GM23338 (cell line): ENCODE measurements at regions not wholly inside any gene's neighbourhood (a gene's known extent, or its start where the extent isn't known, plus 50 kb on each side); places are given as distances from the start of the nearest gene placed in this dataset.

Source experiments
- ATAC-seq: fragments of 200-7000 bp; cut with Tn5 transposase; 3 replicates; pipeline ENCODE4 v1.9.1; 2020
- DNase-seq: peaks from one replicate; pipeline ENCODE4 v3.0.0-alpha.2; 2015; ENCODE audit warnings: low spot score
- H2AFZ ChIP-seq: fragments of 200-600 bp; sonication (generic); 2 replicates; pipeline ENCODE4 v1.8.0; 2016; ENCODE audit warnings: antibody characterized with exemption, mild to moderate bottlenecking, moderate library complexity
- H3F3A ChIP-seq: fragments of 200-600 bp; sonication (generic); replicated peaks from 2 replicates; pipeline ENCODE4 v1.8.0; 2017; ENCODE audit warnings: antibody characterized with exemption, mixed run types, low read depth
- H3K27ac ChIP-seq: fragments of 200-600 bp; sonication (generic); 2 replicates; pipeline ENCODE4 v1.6.1; 2016; ENCODE audit warnings: low read depth
- H3K27me3 ChIP-seq: fragments of 200-600 bp; sonication (generic); 2 replicates; pipeline ENCODE4 v1.8.0; 2016; ENCODE audit warnings: mild to moderate bottlenecking, mixed run types, moderate library complexity; ENCODE audit not compliant: insufficient read depth
- H3K36me3 ChIP-seq: fragments of 200-600 bp; sonication (generic); 2 replicates; pipeline ENCODE4 v1.8.0; 2016; ENCODE audit warnings: mild to moderate bottlenecking; ENCODE audit not compliant: insufficient read depth
- H3K4me1 ChIP-seq: fragments of 200-600 bp; sonication (generic); 2 replicates; pipeline ENCODE4 v1.8.0; 2016; ENCODE audit warnings: mild to moderate bottlenecking, moderate library complexity; ENCODE audit not compliant: insufficient read depth
- H3K4me2 ChIP-seq: fragments of 200-600 bp; sonication (generic); 2 replicates; pipeline ENCODE4 v1.7.1; 2017; ENCODE audit warnings: mixed run types
- H3K4me3 ChIP-seq: fragments of 200-600 bp; sonication (generic); 2 replicates; pipeline ENCODE4 v1.6.1; 2016; ENCODE audit warnings: mixed run types
- H3K79me2 ChIP-seq: fragments of 200-600 bp; sonication (generic); replicated peaks from 2 replicates; pipeline ENCODE4 v1.8.0; 2017; ENCODE audit warnings: mild to moderate bottlenecking; ENCODE audit not compliant: insufficient read depth
- H3K9me2 ChIP-seq: fragments of 200-600 bp; sonication (generic); 2 replicates; pipeline ENCODE4 v1.8.0; 2017; ENCODE audit not compliant: insufficient read depth
- H4K20me1 ChIP-seq: fragments of 200-600 bp; sonication (generic); replicated peaks from 2 replicates; pipeline ENCODE4 v1.8.0; 2017; ENCODE audit warnings: mild to moderate bottlenecking; ENCODE audit not compliant: insufficient read depth
- H3K27ac Mint-ChIP-seq: 2 replicates; pipeline ENCODE4 v1.8.0; 2020; ENCODE audit warnings: inconsistent platforms, mild to moderate bottlenecking, moderate library complexity, mixed read lengths
- H3K27me3 Mint-ChIP-seq: 3 replicates; pipeline ENCODE4 v1.8.0; 2022; ENCODE audit warnings: low read depth, mild to moderate bottlenecking, moderate library complexity, mixed read lengths, inconsistent platforms; ENCODE audit not compliant: insufficient read depth, poor library complexity
- H3K36me3 Mint-ChIP-seq: 3 replicates; pipeline ENCODE4 v1.8.0; 2021; ENCODE audit warnings: low read depth, mild to moderate bottlenecking, inconsistent platforms, moderate library complexity, mixed read lengths
- H3K4me1 Mint-ChIP-seq: 3 replicates; pipeline ENCODE4 v1.8.0; 2020; ENCODE audit warnings: mild to moderate bottlenecking, inconsistent platforms, mixed read lengths
- H3K4me3 Mint-ChIP-seq: 3 replicates; pipeline ENCODE4 v1.8.0; 2021; ENCODE audit warnings: moderate library complexity, mild to moderate bottlenecking, inconsistent platforms, mixed read lengths
- H3K9me3 Mint-ChIP-seq: 3 replicates; pipeline ENCODE4 v1.8.0; 2020; ENCODE audit warnings: moderate library complexity, mild to moderate bottlenecking, inconsistent platforms, mixed read lengths
- CREB1 ChIP-seq: fragments of 250-450 bp; sonication (Bioruptor Pico); IDR thresholded peaks from 2 replicates; pipeline ENCODE4 v1.5.0; 2020; ENCODE audit warnings: low read depth, mild to moderate bottlenecking, moderate library complexity
- ETS1 ChIP-seq: IDR thresholded peaks from 2 replicates; pipeline ENCODE4 v1.6.1; 2016; ENCODE audit warnings: antibody characterized with exemption
- EZH2 ChIP-seq: fragments of 200-600 bp; sonication (generic); IDR thresholded peaks from one replicate; pipeline ENCODE4 v1.8.0; 2017; ENCODE audit warnings: antibody characterized with exemption, mild to moderate bottlenecking, low read depth; ENCODE audit not compliant: unreplicated experiment
- EZH2phosphoT487 ChIP-seq: fragments of 200-600 bp; sonication (generic); IDR thresholded peaks from one replicate; pipeline ENCODE4 v1.8.1; 2018; ENCODE audit warnings: antibody characterized with exemption; ENCODE audit not compliant: unreplicated experiment
- JUNB ChIP-seq: IDR thresholded peaks from one replicate; pipeline ENCODE4 v1.6.1; 2016; ENCODE audit warnings: antibody characterized with exemption; ENCODE audit not compliant: unreplicated experiment
- NANOG ChIP-seq: IDR thresholded peaks from 2 replicates; pipeline ENCODE4 v1.6.1; 2016; ENCODE audit warnings: antibody characterized with exemption, borderline replicate concordance
- POLR2AphosphoS5 ChIP-seq: IDR thresholded peaks from 2 replicates; pipeline ENCODE4 v1.6.1; 2016; ENCODE audit warnings: antibody characterized with exemption, low read depth
- REST ChIP-seq: IDR thresholded peaks from one replicate; pipeline ENCODE4 v1.6.1; 2018; ENCODE audit warnings: antibody characterized with exemption; ENCODE audit not compliant: unreplicated experiment
- STAT1 ChIP-seq: IDR thresholded peaks from one replicate; pipeline ENCODE4 v1.6.1; 2016; ENCODE audit warnings: antibody characterized with exemption; ENCODE audit not compliant: unreplicated experiment
- ZNF114 ChIP-seq: fragments of 250-450 bp; sonication (Bioruptor Pico); IDR thresholded peaks from 2 replicates; pipeline ENCODE4 v1.5.0; 2020; ENCODE audit warnings: mild to moderate bottlenecking, moderate library complexity
- ZNF331 ChIP-seq: fragments of 250-450 bp; sonication (Bioruptor Pico); IDR thresholded peaks from 2 replicates; pipeline ENCODE4 v1.5.0; 2020; ENCODE audit warnings: low read depth, mild to moderate bottlenecking, moderate library complexity
- TF ChIP-seq, protein P1 (sequence below), 2 experiments: fragments of 200-600 bp in 1 of 2; sonication (generic) in 1 of 2; conservative IDR thresholded peaks; 2 replicates each; pipeline versions ENCODE4 v1.5.1 to v1.6.1; 2016 to 2017; ENCODE audit warnings: antibody characterized with exemption in 2 of 2, low read depth in 2 of 2, mild to moderate bottlenecking in 2 of 2, moderate library complexity in 1 of 2
- TF ChIP-seq, protein P2 (sequence below): fragments of 250-450 bp; sonication (Bioruptor Pico); IDR thresholded peaks from 2 replicates; pipeline ENCODE4 v1.5.0; 2020; ENCODE audit warnings: mild to moderate bottlenecking, moderate library complexity

DNA sequence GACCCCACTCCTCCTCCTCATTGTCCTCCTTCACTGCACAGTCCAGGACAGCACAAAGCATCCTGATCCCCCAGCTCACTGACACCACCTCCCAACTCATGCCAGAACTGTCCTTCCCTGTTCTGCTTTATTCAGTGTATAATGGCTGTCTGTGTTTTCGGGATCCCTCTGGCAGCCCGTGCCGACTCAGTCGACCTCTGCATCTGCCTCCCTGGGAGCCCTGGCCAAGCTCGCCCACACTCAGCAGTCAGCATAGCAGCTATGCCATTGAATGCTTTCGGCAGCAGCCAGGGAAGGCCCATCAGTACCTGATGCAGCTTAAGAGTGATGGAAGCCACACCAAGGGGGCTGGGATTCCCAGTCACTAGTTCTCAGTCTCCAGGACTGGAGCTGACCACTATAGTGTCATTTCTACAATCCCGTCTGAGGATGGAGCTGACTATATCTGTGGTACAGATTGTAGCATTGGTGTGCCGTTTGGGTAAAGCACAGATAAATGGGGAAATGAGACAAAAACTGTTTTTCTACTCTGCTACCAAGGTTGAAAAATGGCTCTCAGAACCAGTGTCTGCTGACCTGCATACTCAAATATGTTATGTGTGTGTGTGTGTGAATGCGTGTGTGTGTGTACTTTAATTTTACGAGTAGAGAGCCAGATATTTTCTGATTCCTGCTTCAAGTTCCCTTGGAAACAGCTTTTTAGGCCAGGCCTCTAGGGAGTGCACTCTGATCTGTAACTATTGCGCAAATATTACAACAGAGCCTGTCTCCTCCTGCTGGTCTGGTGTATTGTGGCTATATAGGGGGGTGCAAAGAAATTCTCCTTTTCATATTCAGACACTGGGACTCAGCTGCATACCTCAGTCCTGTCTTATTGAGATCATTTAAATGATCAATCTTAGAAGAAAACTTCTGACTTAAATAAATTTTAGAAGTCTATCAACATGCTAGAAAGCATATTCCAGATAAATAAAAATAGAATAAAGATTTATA lies 78.8 kb upstream of the TOP3B start:
- Histone ChIP-seq H3K9me2 (no peaks in the 10 kb centered on the region), H3K27ac (no peak overlapping the region), H3K4me2 (no peak overlapping the region), H4K20me1 (no peaks in the 10 kb centered on the region), H2AFZ (no peak overlapping the region), H3F3A (no peaks in the 10 kb centered on the region), H3K4me1 (no peaks in the 10 kb centered on the region), H3K4me3 (no peak overlapping the region), H3K79me2 (no peaks in the 10 kb centered on the region), H3K27me3 (peaks cover 100% of the 10 kb centered on the region), H3K36me3 (no peaks in the 10 kb centered on the region)
- H3K9me3 Mint-ChIP-seq = peaks cover 3% of the 10 kb centered on the region; the same call in 1 of the 3 replicates
- peaks cover 86% of the 10 kb centered on the region for H3K27me3 Mint-ChIP-seq
- no peak for TF ChIP-seq REST
- TF ChIP-seq CREB1 (CRISPR knock-in tag) = no peak
- no peak for TF ChIP-seq EZH2phosphoT487
- no peak for TF ChIP-seq ZNF114
- TF ChIP-seq, protein P1, sequence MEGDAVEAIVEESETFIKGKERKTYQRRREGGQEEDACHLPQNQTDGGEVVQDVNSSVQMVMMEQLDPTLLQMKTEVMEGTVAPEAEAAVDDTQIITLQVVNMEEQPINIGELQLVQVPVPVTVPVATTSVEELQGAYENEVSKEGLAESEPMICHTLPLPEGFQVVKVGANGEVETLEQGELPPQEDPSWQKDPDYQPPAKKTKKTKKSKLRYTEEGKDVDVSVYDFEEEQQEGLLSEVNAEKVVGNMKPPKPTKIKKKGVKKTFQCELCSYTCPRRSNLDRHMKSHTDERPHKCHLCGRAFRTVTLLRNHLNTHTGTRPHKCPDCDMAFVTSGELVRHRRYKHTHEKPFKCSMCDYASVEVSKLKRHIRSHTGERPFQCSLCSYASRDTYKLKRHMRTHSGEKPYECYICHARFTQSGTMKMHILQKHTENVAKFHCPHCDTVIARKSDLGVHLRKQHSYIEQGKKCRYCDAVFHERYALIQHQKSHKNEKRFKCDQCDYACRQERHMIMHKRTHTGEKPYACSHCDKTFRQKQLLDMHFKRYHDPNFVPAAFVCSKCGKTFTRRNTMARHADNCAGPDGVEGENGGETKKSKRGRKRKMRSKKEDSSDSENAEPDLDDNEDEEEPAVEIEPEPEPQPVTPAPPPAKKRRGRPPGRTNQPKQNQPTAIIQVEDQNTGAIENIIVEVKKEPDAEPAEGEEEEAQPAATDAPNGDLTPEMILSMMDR (conservative IDR thresholded peaks at IDR 0.05; ENCODE audit: low read depth in 2 of 2) = no peak
- no peak for TF ChIP-seq ZNF331 (CRISPR knock-in tag)
- no peak for TF ChIP-seq EZH2
- TF ChIP-seq STAT1 = no peak
- TF ChIP-seq POLR2AphosphoS5 = no peak
- no peak for TF ChIP-seq NANOG
- TF ChIP-seq ETS1 = no peak
- TF ChIP-seq, protein P2, sequence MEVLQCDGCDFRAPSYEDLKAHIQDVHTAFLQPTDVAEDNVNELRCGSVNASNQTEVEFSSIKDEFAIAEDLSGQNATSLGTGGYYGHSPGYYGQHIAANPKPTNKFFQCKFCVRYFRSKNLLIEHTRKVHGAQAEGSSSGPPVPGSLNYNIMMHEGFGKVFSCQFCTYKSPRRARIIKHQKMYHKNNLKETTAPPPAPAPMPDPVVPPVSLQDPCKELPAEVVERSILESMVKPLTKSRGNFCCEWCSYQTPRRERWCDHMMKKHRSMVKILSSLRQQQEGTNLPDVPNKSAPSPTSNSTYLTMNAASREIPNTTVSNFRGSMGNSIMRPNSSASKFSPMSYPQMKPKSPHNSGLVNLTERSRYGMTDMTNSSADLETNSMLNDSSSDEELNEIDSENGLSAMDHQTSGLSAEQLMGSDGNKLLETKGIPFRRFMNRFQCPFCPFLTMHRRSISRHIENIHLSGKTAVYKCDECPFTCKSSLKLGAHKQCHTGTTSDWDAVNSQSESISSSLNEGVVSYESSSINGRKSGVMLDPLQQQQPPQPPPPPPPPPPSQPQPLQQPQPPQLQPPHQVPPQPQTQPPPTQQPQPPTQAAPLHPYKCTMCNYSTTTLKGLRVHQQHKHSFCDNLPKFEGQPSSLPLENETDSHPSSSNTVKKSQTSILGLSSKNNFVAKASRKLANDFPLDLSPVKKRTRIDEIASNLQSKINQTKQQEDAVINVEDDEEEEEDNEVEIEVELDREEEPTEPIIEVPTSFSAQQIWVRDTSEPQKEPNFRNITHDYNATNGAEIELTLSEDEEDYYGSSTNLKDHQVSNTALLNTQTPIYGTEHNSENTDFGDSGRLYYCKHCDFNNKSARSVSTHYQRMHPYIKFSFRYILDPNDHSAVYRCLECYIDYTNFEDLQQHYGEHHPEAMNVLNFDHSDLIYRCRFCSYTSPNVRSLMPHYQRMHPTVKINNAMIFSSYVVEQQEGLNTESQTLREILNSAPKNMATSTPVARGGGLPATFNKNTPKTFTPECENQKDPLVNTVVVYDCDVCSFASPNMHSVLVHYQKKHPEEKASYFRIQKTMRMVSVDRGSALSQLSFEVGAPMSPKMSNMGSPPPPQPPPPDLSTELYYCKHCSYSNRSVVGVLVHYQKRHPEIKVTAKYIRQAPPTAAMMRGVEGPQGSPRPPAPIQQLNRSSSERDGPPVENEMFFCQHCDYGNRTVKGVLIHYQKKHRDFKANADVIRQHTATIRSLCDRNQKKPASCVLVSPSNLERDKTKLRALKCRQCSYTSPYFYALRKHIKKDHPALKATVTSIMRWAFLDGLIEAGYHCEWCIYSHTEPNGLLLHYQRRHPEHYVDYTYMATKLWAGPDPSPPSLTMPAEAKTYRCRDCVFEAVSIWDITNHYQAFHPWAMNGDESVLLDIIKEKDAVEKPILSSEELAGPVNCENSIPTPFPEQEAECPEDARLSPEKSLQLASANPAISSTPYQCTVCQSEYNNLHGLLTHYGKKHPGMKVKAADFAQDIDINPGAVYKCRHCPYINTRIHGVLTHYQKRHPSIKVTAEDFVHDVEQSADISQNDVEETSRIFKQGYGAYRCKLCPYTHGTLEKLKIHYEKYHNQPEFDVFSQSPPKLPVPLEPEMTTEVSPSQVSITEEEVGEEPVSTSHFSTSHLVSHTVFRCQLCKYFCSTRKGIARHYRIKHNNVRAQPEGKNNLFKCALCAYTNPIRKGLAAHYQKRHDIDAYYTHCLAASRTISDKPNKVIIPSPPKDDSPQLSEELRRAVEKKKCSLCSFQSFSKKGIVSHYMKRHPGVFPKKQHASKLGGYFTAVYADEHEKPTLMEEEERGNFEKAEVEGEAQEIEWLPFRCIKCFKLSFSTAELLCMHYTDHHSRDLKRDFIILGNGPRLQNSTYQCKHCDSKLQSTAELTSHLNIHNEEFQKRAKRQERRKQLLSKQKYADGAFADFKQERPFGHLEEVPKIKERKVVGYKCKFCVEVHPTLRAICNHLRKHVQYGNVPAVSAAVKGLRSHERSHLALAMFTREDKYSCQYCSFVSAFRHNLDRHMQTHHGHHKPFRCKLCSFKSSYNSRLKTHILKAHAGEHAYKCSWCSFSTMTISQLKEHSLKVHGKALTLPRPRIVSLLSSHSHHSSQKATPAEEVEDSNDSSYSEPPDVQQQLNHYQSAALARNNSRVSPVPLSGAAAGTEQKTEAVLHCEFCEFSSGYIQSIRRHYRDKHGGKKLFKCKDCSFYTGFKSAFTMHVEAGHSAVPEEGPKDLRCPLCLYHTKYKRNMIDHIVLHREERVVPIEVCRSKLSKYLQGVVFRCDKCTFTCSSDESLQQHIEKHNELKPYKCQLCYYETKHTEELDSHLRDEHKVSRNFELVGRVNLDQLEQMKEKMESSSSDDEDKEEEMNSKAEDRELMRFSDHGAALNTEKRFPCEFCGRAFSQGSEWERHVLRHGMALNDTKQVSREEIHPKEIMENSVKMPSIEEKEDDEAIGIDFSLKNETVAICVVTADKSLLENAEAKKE = no peak
- TF ChIP-seq JUNB = no peak
- DNase-seq (no peak), ATAC-seq (no peak; the same call in 2 of the 3 replicates)
- H3K4me3 Mint-ChIP-seq = no peak overlapping the region
- H3K27ac Mint-ChIP-seq = no peak overlapping the region
- H3K4me1 Mint-ChIP-seq = peaks cover 8% of the 10 kb centered on the region; the same call in 2 of the 3 replicates
- no peaks in the 10 kb centered on the region; the same call in 2 of the 3 replicates for H3K36me3 Mint-ChIP-seq
